ENCODE measurements at regions not wholly inside any gene's neighbourhood (a gene's known extent, or its start where the extent isn't known, plus 50 kb on each side); places are given as distances from the start of the nearest gene placed in this dataset.
A peak's percentile ranks its signal among the peaks of the same experiment; 100 is the strongest.
"Not testable (repeated sequence)": the region's sequence is repeated elsewhere in the genome, so short reads cannot be mapped to it uniquely, and the experiment has no call there.

DNA sequence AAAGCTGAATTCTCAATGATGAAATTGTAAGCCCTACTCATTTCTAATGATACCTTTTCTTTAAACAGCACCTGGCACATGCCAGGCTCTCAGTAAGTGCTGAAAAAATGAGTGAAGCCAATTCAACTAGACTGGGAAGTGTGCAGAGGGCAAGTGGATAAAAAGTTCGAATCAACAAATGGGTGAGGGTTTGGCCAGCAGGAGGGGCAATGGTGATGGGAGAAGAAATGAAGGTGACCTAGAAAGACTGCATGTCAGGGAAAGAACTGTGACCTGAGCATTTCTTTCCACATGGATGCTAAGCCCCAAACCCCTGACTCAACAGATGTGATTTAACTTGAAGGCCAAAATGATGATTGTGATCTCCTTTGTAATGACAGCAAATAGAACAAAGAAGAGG is 54.6 kb downstream of the DKK1 start:
- no peak for DNase-seq
- peaks cover 30% of the 10 kb centered on the region for H3K36me3 Mint-ChIP-seq (ENCODE audit: low read depth)
- no peak overlapping the region for H3K27ac Mint-ChIP-seq
- H3K4me1 Mint-ChIP-seq, result no peaks in the 10 kb centered on the region
- H3K4me3 Mint-ChIP-seq, result no peak overlapping the region
- H3K9me3 Mint-ChIP-seq, result peaks cover 75% of the 10 kb centered on the region
- H3K27me3 Mint-ChIP-seq (ENCODE audit: low read depth, poor library complexity), result no peaks in the 10 kb centered on the region
- TF ChIP-seq, protein P1, sequence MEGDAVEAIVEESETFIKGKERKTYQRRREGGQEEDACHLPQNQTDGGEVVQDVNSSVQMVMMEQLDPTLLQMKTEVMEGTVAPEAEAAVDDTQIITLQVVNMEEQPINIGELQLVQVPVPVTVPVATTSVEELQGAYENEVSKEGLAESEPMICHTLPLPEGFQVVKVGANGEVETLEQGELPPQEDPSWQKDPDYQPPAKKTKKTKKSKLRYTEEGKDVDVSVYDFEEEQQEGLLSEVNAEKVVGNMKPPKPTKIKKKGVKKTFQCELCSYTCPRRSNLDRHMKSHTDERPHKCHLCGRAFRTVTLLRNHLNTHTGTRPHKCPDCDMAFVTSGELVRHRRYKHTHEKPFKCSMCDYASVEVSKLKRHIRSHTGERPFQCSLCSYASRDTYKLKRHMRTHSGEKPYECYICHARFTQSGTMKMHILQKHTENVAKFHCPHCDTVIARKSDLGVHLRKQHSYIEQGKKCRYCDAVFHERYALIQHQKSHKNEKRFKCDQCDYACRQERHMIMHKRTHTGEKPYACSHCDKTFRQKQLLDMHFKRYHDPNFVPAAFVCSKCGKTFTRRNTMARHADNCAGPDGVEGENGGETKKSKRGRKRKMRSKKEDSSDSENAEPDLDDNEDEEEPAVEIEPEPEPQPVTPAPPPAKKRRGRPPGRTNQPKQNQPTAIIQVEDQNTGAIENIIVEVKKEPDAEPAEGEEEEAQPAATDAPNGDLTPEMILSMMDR (IDR thresholded peaks at IDR 0.05), result no peak

DNA sequence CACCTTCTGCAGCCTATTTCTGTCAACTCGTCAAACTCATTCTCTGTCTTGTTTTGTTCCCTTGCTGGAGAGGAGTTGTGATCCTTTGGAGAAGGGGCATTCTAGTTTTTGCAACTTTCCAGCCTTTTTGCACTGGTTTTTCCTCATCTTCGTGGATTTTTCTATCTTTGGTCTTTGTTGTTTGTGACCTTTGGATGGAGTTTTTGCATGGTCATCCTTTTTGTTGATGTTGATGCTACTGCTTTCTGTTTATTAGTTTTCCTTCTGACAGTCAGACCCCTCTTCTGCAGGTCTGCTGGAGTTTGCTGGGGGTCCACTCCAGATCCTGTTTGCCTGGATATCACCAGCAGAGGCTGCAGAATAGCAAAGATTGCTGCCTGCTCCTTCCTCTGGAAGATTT is 60.1 kb downstream of the DKK1 start:
- H3K4me3 Mint-ChIP-seq; H3K4me1 Mint-ChIP-seq; H3K27ac Mint-ChIP-seq; H3K27me3 Mint-ChIP-seq (ENCODE audit: low read depth, poor library complexity); DNase-seq: not testable (repeated sequence)
- Mint-ChIP-seq H3K9me3 (peaks cover 61% of the 10 kb centered on the region), H3K36me3 (ENCODE audit: low read depth) (peaks cover 22% of the 10 kb centered on the region)

DNA sequence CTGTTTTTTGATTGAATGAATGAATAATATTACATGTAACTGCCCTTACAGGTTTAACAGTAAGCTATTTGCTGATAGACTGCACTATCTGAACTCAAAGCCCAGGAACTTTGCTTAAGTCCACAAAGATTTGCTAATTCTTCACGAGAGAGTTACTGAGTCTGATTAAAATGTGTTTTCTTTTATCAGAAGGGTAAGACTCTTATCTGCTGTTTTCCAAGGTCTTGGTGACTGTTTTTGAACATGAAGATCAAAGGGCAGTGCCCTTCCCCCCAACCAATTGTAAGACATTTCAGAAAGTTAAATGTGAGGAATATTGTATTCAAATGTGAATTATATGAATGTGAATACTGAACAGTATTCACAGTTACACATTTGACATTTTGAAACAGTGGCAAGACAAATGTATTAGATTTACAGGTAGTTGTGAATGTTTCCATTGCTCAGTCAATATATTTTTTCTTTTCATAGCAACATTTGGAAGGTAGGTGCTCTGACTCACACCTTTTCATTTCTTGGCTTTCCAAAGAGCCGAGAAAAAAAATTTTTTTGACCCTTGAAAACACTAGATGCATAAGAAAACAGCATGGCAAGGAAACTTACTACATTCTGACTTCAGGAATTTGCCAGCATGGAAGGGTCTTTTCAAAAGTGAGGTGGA is 62.7 kb downstream of the DKK1 start:
- TF ChIP-seq, protein P1 (IDR thresholded peaks at IDR 0.05), result no peak
- Mint-ChIP-seq H3K4me1 (peaks cover 9% of the 10 kb centered on the region), H3K9me3 (peaks cover 45% of the 10 kb centered on the region), H3K36me3 (ENCODE audit: low read depth) (peaks cover 21% of the 10 kb centered on the region), H3K27me3 (ENCODE audit: low read depth, poor library complexity) (no peaks in the 10 kb centered on the region), H3K4me3 (no peak overlapping the region), H3K27ac (peak overlapping the region; percentile 0)
- DNase-seq, result no peak

DNA sequence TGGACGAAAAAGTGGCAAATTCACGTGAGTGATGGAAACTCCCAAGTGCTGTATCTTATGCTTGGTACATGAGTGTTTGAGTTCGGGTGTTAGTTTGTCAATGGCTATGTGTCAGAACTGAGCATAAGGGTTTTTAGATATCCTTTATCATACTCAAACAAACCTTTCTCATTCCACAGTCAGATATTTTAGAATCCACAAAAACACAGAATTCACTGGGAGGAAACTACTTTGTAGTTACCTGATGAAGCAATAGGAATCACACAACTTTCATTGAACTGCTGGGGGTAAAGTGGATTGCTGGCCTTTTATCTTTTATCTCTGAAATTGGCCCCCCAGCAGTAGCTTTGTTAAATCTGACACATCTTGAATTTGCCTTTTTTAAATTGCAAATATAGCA is 64.0 kb downstream of the DKK1 start:
- Mint-ChIP-seq H3K4me1 (peaks cover 9% of the 10 kb centered on the region), H3K27ac (no peak overlapping the region), H3K27me3 (ENCODE audit: low read depth, poor library complexity) (no peaks in the 10 kb centered on the region), H3K36me3 (ENCODE audit: low read depth) (peaks cover 12% of the 10 kb centered on the region), H3K9me3 (peaks cover 32% of the 10 kb centered on the region), H3K4me3 (no peak overlapping the region)
- TF ChIP-seq, protein P1 (IDR thresholded peaks at IDR 0.05), result no peak
- no peak for DNase-seq

DNA sequence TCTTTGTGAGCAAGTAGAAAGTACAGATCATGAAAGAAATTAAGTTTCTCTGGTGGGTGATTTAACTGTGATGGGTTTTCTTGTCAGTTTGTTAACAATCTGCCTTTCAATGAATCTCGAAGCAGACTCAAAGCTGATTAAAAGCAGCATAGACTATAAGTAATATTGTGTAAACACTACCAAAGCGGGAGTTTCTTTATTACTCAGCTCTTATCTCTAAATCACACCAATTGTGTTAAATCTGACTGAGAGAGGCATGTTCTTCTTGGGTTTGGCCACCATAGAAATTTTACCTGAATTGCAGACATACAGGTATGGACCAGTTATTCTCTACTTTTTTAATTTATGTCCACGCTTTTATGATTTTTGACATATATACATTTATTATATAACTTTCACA is 65.2 kb downstream of the DKK1 start:
- no peaks in the 10 kb centered on the region for H3K27me3 Mint-ChIP-seq (ENCODE audit: low read depth, poor library complexity)
- no peak for DNase-seq

DNA sequence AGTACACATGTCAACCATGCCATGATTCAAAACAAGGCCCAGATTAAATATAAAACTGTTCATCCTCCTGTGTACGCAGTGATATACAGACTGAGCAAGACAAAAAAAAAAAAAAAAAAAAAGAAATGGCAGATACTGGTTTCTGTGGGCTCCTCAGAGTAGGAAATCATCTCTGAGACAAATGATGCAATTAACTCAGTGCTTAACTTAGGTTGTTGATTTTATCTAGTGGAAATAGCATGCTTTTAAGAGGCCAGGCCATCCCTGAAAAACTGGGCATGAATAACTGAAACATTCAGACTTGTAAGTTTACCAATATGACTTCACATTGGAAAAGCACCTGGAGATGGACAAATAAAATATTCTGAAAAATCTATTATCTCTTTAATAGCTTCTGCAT is 69.0 kb downstream of the DKK1 start:
- Mint-ChIP-seq H3K9me3 (no peaks in the 10 kb centered on the region), H3K4me1 (peaks cover 9% of the 10 kb centered on the region), H3K27me3 (ENCODE audit: low read depth, poor library complexity) (no peaks in the 10 kb centered on the region), H3K4me3 (no peak overlapping the region), H3K36me3 (ENCODE audit: low read depth) (no peaks in the 10 kb centered on the region), H3K27ac (no peak overlapping the region)
- DNase-seq, result no peak
- TF ChIP-seq, protein P1 (IDR thresholded peaks at IDR 0.05), result no peak

More for the DNA sequence above, 65.2 kb downstream of the DKK1 start:
- Mint-ChIP-seq H3K36me3 (ENCODE audit: low read depth) (peaks cover 5% of the 10 kb centered on the region), H3K27ac (no peak overlapping the region), H3K4me1 (peaks cover 9% of the 10 kb centered on the region), H3K9me3 (peaks cover 20% of the 10 kb centered on the region), H3K4me3 (no peak overlapping the region)
- TF ChIP-seq, protein P1 (IDR thresholded peaks at IDR 0.05), result no peak

All from nephron progenitor cell (in vitro differentiated cells).